K562 (cell line): ENCODE measurements at regions not wholly inside any gene's neighbourhood (a gene's known extent, or its start where the extent isn't known, plus 50 kb on each side); places are given as distances from the start of the nearest gene placed in this dataset.

Experiments used
- CTCF ChIP-seq, 3 experiments: IDR thresholded peaks in 2 of 3; conservative IDR thresholded peaks in 1 of 3; 2 replicates each; pipeline ENCODE4 v1.5.1; 2011 to 2012; ENCODE audit warnings: low read length in 3 of 3, mild to moderate bottlenecking in 3 of 3, control low read depth in 2 of 3, improper control_type of control experiment in 1 of 3, inconsistent platforms in 1 of 3, low read depth in 1 of 3, mixed read lengths in 1 of 3, moderate library complexity in 1 of 3; ENCODE audit not compliant: insufficient read depth in 2 of 3
- FOXP4 ChIP-seq: sonication (generic); formaldehyde crosslinking; IDR thresholded peaks from 2 replicates; pipeline ENCODE4 v1.8.0; 2022; ENCODE audit warnings: mild to moderate bottlenecking, missing genetic modification reagents, borderline replicate concordance
- LCOR ChIP-seq: sonication (generic); formaldehyde crosslinking; IDR thresholded peaks from 2 replicates; pipeline ENCODE4 v1.8.0; 2022; ENCODE audit warnings: mild to moderate bottlenecking, missing genetic modification reagents
- MAFK ChIP-seq: IDR thresholded peaks from 2 replicates; pipeline ENCODE4 v1.6.1; 2011; ENCODE audit warnings: low read length, improper control_type of control experiment
- MXD1 ChIP-seq: fragments of 250-450 bp; sonication (Bioruptor Pico); IDR thresholded peaks from 2 replicates; pipeline ENCODE4 v1.8.0; 2021; ENCODE audit warnings: borderline replicate concordance, mild to moderate bottlenecking, moderate library complexity; ENCODE audit not compliant: poor library complexity, severe bottlenecking
- SIN3A ChIP-seq, 2 experiments: fragments of 150-350 bp in 1 of 2; IDR thresholded peaks; 2 replicates each; pipeline ENCODE4 v1.6.1; 2011 to 2016; ENCODE audit warnings: borderline replicate concordance in 2 of 2, low read depth in 2 of 2, low read length in 2 of 2, mild to moderate bottlenecking in 2 of 2, moderate library complexity in 2 of 2; ENCODE audit not compliant: control insufficient read depth in 1 of 2
- ZNF274 ChIP-seq: IDR thresholded peaks from 2 replicates; pipeline ENCODE4 v1.6.1; 2011; ENCODE audit warnings: low read depth, mild to moderate bottlenecking, low read length, moderate library complexity, borderline replicate concordance
- TF ChIP-seq, protein P1 (sequence below): sonication (generic); formaldehyde crosslinking; IDR thresholded peaks from 2 replicates; pipeline ENCODE4 v1.8.1; 2023; ENCODE audit warnings: mild to moderate bottlenecking, missing genetic modification reagents
- TF ChIP-seq, protein P2 (sequence below): sonication (generic); formaldehyde crosslinking; IDR thresholded peaks from 2 replicates; pipeline ENCODE4 v1.9.0; 2022; ENCODE audit warnings: mild to moderate bottlenecking, missing genetic modification reagents

DNA sequence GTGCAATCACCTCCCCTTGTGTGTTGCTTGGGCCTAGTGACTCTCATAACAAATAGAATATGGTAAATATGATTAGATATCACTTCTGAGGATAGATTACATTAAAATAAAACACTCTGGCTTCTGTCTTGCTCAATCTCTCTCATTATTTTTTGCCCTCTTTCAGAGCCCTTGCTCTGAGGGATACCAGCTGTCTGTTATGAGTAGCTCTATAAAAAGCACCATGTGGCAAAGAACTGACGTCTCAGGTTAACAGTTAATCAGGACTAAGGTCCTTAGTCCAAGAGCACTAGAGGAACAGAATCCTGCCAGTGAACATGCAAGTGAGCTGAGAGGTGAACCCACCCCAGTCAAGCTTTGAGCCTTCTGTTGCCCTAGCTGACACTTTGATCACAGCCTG lies 402.2 kb upstream of the HTR1E start:
- TF ChIP-seq LCOR (CRISPR knock-in tag) (no peak), SIN3A (IDR thresholded peaks at IDR 0.05; ENCODE audit: borderline replicate concordance in 2 of 2, control insufficient read depth in 1 of 2, low read depth in 2 of 2, low read length in 2 of 2) (no peak), MAFK (no peak), CTCF (IDR thresholded peaks at IDR 0.05 in 2 of 3, conservative IDR thresholded peaks at IDR 0.05 in 1 of 3; ENCODE audit: insufficient read depth in 2 of 3, low read depth in 1 of 3, low read length in 3 of 3) (no peak), ZNF274 (no peak), FOXP4 (CRISPR knock-in tag) (no peak), MXD1 (no peak)
- TF ChIP-seq, protein P1, sequence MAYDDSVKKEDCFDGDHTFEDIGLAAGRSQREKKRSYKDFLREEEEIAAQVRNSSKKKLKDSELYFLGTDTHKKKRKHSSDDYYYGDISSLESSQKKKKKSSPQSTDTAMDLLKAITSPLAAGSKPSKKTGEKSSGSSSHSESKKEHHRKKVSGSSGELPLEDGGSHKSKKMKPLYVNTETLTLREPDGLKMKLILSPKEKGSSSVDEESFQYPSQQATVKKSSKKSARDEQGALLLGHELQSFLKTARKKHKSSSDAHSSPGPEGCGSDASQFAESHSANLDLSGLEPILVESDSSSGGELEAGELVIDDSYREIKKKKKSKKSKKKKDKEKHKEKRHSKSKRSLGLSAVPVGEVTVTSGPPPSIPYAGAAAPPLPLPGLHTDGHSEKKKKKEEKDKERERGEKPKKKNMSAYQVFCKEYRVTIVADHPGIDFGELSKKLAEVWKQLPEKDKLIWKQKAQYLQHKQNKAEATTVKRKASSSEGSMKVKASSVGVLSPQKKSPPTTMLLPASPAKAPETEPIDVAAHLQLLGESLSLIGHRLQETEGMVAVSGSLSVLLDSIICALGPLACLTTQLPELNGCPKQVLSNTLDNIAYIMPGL (CRISPR knock-in tag), result no peak
- TF ChIP-seq, protein P2, sequence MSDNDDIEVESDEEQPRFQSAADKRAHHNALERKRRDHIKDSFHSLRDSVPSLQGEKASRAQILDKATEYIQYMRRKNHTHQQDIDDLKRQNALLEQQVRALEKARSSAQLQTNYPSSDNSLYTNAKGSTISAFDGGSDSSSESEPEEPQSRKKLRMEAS (CRISPR knock-in tag), result no peak
